ENCODE measurements at regions not wholly inside any gene's neighbourhood (a gene's known extent, or its start where the extent isn't known, plus 50 kb on each side); places are given as distances from the start of the nearest gene placed in this dataset.

GRCh38 chr20:23251779-23252178 is 98.8 kb upstream of the NXT1 start:
- Mint-ChIP-seq H3K36me3 (no peaks in the 10 kb centered on the region), H3K27me3 (peaks cover 27% of the 10 kb centered on the region), H3K4me3 (no peak overlapping the region), H3K27ac (no peak overlapping the region), H3K4me1 (ENCODE audit: unreplicated experiment) (peaks cover 5% of the 10 kb centered on the region), H3K9me3 (no peaks in the 10 kb centered on the region)
- DNase-seq (ENCODE audit: extremely low spot score, unreplicated experiment) = no peak
- TF ChIP-seq CTCF (conservative IDR thresholded peaks at IDR 0.05) = no peak

DNA sequence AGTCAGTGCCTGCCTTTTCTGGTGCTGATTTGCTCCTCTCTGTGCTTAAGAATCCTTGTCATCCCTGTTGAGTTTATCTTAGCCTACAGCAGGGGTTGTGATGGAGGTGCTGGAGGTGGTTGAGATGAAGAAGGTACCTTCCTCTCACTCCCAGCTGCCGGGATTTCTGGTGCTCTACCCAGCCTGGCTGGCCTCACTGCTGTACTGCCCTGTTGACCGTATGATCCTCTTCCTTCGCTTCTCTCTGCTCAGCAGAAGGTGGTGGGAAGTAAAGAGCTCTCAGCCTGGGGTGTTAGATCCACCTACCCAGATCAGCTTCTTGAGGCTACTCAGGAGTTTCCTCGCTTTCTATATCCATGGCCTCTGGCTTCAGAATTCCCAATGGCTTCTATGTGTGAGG is 101.0 kb upstream of the NXT1 start:
- Mint-ChIP-seq H3K36me3 (no peaks in the 10 kb centered on the region), H3K27me3 (peaks cover 23% of the 10 kb centered on the region), H3K27ac (no peak overlapping the region), H3K4me3 (no peak overlapping the region), H3K9me3 (no peaks in the 10 kb centered on the region), H3K4me1 (ENCODE audit: unreplicated experiment) (peaks cover 5% of the 10 kb centered on the region)
- no peak for DNase-seq (ENCODE audit: extremely low spot score, unreplicated experiment)
- TF ChIP-seq CTCF (conservative IDR thresholded peaks at IDR 0.05) = no peak

DNA sequence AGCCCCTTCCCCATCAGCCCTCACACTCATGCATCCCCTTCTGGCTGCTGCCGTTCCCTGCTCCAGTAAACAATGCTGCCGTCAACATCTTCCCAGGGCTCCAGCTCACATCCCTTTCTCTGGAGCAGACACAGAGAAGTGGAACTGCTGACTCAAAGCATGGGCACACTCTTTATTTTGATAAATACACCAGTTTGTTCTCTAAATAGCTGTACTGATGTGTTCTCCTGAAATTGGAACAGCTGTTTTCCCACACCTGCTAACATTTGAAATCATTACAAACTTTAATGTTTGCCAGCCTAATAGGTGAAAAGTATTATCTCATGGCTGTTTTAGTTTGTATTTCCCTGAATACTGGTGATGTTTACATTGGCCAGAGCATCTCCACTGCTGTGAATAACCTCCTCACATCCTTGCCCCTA is 102.1 kb upstream of the NXT1 start:
- Mint-ChIP-seq H3K36me3 (no peaks in the 10 kb centered on the region), H3K4me3 (no peak overlapping the region), H3K4me1 (ENCODE audit: unreplicated experiment) (peaks cover 5% of the 10 kb centered on the region), H3K27me3 (peaks cover 23% of the 10 kb centered on the region), H3K9me3 (no peaks in the 10 kb centered on the region), H3K27ac (no peak overlapping the region)
- DNase-seq (ENCODE audit: extremely low spot score, unreplicated experiment) = no peak
- no peak for TF ChIP-seq CTCF (conservative IDR thresholded peaks at IDR 0.05)

DNA sequence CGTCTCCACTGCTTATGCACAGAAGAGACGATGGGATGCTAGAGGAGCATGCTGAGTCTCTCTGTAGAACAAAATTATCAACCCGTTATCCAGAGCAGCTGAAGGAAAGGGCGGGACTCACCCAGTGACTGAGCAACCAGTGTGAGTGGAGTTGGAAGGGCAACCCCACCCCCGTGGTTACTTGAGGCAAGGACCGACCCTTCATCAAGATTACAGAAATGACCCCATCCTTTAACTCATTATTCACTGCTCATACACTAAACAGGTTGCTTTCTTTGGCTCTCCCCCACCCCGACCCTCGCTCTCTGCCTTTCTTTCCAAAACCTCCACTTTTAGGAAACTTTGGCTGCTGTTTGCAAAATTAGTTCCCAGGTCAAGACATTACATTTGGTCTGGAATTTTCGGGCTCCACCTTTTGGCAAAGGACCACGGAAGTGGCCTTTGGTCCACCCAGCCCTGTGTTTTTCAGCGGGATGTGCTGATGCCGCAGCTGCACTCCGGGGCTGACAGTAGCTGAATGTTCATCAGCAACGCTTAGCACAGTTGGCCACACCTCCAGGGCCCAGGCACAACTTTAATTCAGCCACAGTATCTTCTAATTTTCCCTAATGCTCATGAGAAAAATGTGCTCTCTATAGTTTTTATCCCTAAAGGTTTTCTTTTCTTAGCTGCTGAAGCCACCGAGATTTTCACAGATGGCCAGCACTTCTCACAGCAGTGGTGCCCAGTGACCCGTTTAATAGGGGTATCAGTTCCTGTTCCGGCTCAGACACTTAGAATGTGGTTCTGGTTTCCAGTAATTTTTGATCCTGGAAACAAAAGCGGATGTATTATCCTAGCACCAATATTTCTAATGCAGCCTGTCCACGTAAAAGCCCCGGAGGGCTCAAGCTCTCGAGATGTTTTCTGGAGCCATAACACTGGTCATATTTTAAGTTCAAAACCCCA is 103.6 kb upstream of the NXT1 start:
- DNase-seq (ENCODE audit: extremely low spot score, unreplicated experiment) = peak; percentile 40
- Mint-ChIP-seq H3K4me1 (ENCODE audit: unreplicated experiment) (peaks cover 5% of the 10 kb centered on the region), H3K36me3 (no peaks in the 10 kb centered on the region), H3K4me3 (no peak overlapping the region), H3K27ac (no peak overlapping the region), H3K9me3 (no peaks in the 10 kb centered on the region), H3K27me3 (peaks cover 21% of the 10 kb centered on the region)
- no peak for TF ChIP-seq CTCF (conservative IDR thresholded peaks at IDR 0.05)

DNA sequence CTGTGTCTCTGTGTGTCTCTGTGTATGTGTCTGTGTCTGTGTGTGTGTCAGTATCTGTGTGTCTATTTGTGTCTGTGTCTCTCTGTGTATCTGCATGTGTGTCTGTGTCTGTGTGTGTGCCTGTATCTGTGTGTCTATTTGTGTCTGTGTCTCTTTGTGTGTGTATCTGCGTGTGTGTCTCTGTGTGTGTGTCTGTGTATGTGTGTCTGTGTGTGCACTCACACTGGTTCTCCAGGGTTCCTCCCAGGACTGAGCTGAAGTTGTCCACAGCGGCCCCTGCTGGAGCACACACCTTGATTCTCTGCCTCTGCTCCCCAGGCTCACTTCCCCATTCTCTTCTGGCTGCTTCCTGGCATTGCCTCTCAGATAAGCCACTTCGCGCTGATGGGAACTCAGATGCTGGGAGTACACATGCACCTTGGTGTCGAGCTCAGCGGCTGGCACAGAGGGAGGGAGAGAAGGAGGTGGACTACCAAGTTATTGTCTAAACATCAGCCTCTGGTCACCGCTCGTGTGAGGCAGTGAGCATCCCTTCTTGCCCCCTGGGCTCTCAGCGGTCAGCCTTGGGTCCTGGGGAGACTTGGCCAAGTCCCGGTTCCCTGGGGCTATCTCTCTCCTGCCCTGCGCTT is 104.9 kb upstream of the NXT1 start:
- Mint-ChIP-seq H3K4me1 (ENCODE audit: unreplicated experiment) (peaks cover 5% of the 10 kb centered on the region), H3K36me3 (no peaks in the 10 kb centered on the region), H3K27ac (no peak overlapping the region), H3K27me3 (peaks cover 21% of the 10 kb centered on the region), H3K4me3 (no peak overlapping the region), H3K9me3 (no peaks in the 10 kb centered on the region)
- TF ChIP-seq CTCF (conservative IDR thresholded peaks at IDR 0.05) = peak; percentile 65
- no peak for DNase-seq (ENCODE audit: extremely low spot score, unreplicated experiment)
